Ovary (tissue), 7 donors: ENCODE measurements at regions not wholly inside any gene's neighbourhood (a gene's known extent, or its start where the extent isn't known, plus 50 kb on each side); places are given as distances from the start of the nearest gene placed in this dataset.

Experiments
- DNase-seq, 5 donors: peaks; one replicate each; pipeline ENCODE4 v3.0.0-alpha.2; 2019 to 2020
- H3K27ac ChIP-seq, 2 donors: fragments of 200-600 bp; one replicate each; pipeline versions ENCODE4 v1.5.1 to v1.8.0; 2019 to 2022
- H3K27me3 ChIP-seq: fragments of 200-600 bp; one replicate; pipeline ENCODE4 v1.8.0; 2022
- H3K36me3 ChIP-seq: fragments of 200-600 bp; sonication (generic); one replicate; pipeline ENCODE4 v1.5.1; 2019
- H3K4me1 ChIP-seq: one replicate; pipeline ENCODE4 v1.8.1; 2013; ENCODE audit warnings: mild to moderate bottlenecking, moderate library complexity; ENCODE audit not compliant: insufficient read depth
- H3K4me3 ChIP-seq: fragments of 200-600 bp; sonication (generic); one replicate; pipeline ENCODE4 v1.5.1; 2017
- H3K9me3 ChIP-seq, 2 donors: fragments of 200-600 bp in 1 of 2; sonication (generic) in 1 of 2; one replicate each; pipeline versions ENCODE4 v1.5.1 to v1.8.1; 2013 to 2019; ENCODE audit warnings: mild to moderate bottlenecking in 1 of 2, moderate library complexity in 1 of 2
- EP300 ChIP-seq: sonication (generic); formaldehyde crosslinking; IDR thresholded peaks from one replicate; pipeline ENCODE4 v1.6.1; 2017; ENCODE audit warnings: antibody characterized with exemption
- POLR2A ChIP-seq: fragments of 450-650 bp; IDR thresholded peaks from one replicate; pipeline ENCODE4 v1.6.1; 2017; ENCODE audit warnings: antibody characterized with exemption, mild to moderate bottlenecking, moderate library complexity
- WGBS, 3 donors: extraction: QIAGEN DNeasy Blood & Tissue Kit in 1 of 3; methylation state at CpG; one replicate each; pipeline versions ENCODE4 v1.1.5 to v1.1.7; 2013 to 2017; 5-methylcytosine and 5-hydroxymethylcytosine counted together
- intact Hi-C, 4 donors: fragments of 100-400 bp; cut with DNase I; formaldehyde crosslinking; loops; one replicate each; pipeline versions ENCODE4 v1.11.0 to v1.15.1; 2022 to 2023
- TF ChIP-seq, protein P1 (sequence below), 3 donors: fragments of 450-650 bp in 2 of 3; fragments of 200-600 bp in 1 of 3; IDR thresholded peaks; one replicate each; pipeline versions ENCODE4 v1.5.1 to v1.8.0; 2016 to 2022; ENCODE audit warnings: antibody characterized with exemption in 3 of 3, mild to moderate bottlenecking in 1 of 3
- donor health status: DM: no; HTN: no; CAD: no; lungs with moderate emphysema.
- donor health status: DM: no; HTN: no; CAD: no.
- donor health status: Bipolar disorder and iron deficiency.
- donor health status: DM: no; HTN: no; CAD: no.
- donor health status: DM: yes; HTN: yes; CAD: no.

DNA sequence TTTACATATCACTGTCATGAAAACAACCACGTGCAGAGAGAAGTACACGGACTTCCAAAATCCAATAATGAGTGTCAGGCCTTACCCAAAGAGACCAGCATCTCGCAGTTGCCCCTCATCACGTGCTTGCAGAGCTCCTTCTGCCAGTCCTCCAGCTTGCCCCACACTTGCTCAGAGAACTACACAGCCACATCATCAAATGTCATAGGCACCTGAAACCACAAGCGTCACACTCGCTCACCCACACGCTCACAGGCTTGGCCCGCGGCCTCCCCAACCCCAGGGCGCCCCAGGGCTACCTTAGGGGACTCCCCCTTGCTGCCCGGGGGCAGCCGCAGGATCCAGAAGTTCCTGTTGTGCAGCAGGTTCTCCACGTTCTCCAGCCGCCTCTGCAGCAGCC lies 123.4 kb upstream of the ZNF746 start:
- DNase-seq, result no peak
- WGBS, 3 donors, result 70 to 77% (median 75%) methylated on average over 14 of the region's 14 CpGs
- Histone ChIP-seq H3K9me3 (no peaks in the 10 kb centered on the region), H3K27ac (no peak overlapping the region), H3K4me1 (peaks cover 3% of the 10 kb centered on the region), H3K4me3 (no peak overlapping the region), H3K27me3 (no peaks in the 10 kb centered on the region), H3K36me3 (no peaks in the 10 kb centered on the region)
- intact Hi-C loops, result loop anchor here in 2 of 4 donors (5.0 to 10.0 kb wide), 3 partner anchors 119 to 356 kb away; partner anchors contain the start of gene ZNF783 (in 1 of the 2)
- TF ChIP-seq EP300, result no peak
- TF ChIP-seq, protein P1, sequence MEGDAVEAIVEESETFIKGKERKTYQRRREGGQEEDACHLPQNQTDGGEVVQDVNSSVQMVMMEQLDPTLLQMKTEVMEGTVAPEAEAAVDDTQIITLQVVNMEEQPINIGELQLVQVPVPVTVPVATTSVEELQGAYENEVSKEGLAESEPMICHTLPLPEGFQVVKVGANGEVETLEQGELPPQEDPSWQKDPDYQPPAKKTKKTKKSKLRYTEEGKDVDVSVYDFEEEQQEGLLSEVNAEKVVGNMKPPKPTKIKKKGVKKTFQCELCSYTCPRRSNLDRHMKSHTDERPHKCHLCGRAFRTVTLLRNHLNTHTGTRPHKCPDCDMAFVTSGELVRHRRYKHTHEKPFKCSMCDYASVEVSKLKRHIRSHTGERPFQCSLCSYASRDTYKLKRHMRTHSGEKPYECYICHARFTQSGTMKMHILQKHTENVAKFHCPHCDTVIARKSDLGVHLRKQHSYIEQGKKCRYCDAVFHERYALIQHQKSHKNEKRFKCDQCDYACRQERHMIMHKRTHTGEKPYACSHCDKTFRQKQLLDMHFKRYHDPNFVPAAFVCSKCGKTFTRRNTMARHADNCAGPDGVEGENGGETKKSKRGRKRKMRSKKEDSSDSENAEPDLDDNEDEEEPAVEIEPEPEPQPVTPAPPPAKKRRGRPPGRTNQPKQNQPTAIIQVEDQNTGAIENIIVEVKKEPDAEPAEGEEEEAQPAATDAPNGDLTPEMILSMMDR (IDR thresholded peaks at IDR 0.05), result no peak
- TF ChIP-seq POLR2A, result no peak

DNA sequence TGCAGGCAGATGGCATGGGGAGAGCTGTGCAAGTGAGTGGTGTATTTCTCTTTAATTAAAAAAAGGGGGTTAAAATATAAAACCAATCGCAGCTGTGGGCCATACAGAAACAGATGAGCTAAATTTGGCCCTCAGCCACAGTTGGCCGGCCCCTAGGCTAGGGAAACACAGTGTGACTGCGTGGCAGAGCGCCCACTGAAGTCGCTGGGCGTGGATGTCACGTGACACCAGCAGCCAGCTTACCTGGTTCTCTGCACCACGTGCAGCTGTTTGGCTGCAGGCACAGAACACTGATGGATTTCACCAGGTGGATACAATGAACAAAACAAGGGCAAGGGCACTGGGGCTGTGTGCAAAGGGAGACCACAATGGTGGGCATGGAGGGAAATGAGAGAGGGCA lies 119.3 kb upstream of the ZNF746 start:
- TF ChIP-seq EP300, result no peak
- TF ChIP-seq, protein P1 (IDR thresholded peaks at IDR 0.05), result no peak
- TF ChIP-seq POLR2A, result no peak
- H3K4me3 ChIP-seq, result no peak overlapping the region
- intact Hi-C loops, result no loop called here
- H3K36me3 ChIP-seq, result no peaks in the 10 kb centered on the region
- no peak for DNase-seq
- no peaks in the 10 kb centered on the region for H3K9me3 ChIP-seq
- WGBS, 3 donors, result 73 to 81% (median 81%) methylated on average over 8 of the region's 8 CpGs
- no peak overlapping the region for H3K27ac ChIP-seq
- no peaks in the 10 kb centered on the region for H3K27me3 ChIP-seq
- no peaks in the 10 kb centered on the region for H3K4me1 ChIP-seq

DNA sequence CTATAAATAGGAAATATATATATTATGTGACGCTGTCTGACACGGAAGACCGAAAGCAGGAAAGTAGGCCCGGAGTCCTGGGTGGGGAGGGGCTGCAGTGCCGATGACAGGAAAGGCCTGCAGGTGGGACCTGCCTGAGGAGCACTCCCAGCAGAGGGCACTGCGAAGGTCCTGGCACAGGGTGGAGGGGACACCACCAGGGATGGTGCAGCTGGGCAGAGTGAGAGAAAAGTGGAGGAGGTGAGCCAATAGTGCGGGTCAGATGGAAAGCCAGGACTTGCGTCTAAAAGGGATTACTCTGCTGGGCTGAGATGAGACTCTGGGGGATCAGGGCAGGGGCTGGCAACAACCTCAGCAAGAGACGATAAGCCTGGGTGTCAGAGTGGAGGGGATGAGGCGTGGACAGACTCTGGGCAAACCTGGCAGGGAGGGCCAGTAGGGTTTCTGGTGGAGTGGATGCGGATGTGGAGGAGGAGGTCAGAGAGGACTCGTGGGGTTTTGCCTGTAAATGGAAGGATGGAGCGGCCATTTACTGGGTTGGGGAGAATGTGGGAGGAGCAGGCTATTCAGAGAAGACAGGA lies 118.2 kb upstream of the ZNF746 start:
- 79 to 84% (median 80%) methylated on average over 13 of the region's 13 CpGs for WGBS, 3 donors
- Histone ChIP-seq H3K4me1 (no peaks in the 10 kb centered on the region), H3K27ac (no peak overlapping the region), H3K27me3 (no peaks in the 10 kb centered on the region), H3K9me3 (no peaks in the 10 kb centered on the region), H3K36me3 (no peaks in the 10 kb centered on the region), H3K4me3 (no peak overlapping the region)
- DNase-seq, result no peak
- TF ChIP-seq, protein P1 (IDR thresholded peaks at IDR 0.05), result no peak
- TF ChIP-seq EP300 (no peak), POLR2A (no peak)
- intact Hi-C loops, result no loop called here

DNA sequence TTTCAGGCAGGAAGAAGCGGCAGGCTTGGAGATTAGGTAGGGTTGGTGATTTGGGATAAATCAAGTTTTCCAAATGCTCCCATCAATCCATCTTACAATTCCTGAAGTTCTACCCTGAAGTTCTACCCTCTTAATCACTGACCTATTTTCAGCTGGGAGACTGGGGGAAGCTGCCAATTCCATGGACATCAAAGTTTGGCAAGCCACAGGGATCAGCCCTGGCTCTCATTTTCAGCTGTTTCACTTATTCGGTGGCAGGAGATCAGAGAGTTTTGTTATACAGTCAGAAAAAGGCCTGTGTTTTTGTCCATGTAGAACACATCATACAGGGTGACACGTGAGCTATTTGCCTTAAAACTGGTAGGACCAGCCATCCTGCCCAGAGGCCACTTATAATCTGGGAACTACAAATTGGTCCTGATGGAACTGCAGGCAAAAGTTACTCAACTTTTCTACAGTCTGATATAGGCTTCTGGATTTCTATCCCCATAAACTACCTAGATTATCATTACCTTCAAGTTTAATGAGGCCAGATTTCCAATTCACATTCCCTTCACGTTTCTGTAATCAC lies 112.9 kb upstream of the ZNF746 start:
- WGBS, 3 donors, result 63 to 71% (median 68%) methylated on average over 4 of the region's 4 CpGs
- Histone ChIP-seq H3K4me1 (no peaks in the 10 kb centered on the region), H3K9me3 (no peaks in the 10 kb centered on the region), H3K36me3 (no peaks in the 10 kb centered on the region), H3K27ac (no peak overlapping the region), H3K4me3 (no peak overlapping the region), H3K27me3 (no peaks in the 10 kb centered on the region)
- intact Hi-C loops, result no loop called here
- no peak for DNase-seq
- TF ChIP-seq, protein P1 (IDR thresholded peaks at IDR 0.05), result no peak
- no peak for TF ChIP-seq POLR2A
- no peak for TF ChIP-seq EP300
